CD14-positive monocyte (primary cell): ENCODE measurements at regions not wholly inside any gene's neighbourhood (a gene's known extent, or its start where the extent isn't known, plus 50 kb on each side); places are given as distances from the start of the nearest gene placed in this dataset.

ENCODE experiments used
- DNase-seq, 3 donors: peaks; one replicate each; pipeline ENCODE4 v3.0.0-alpha.2; 2011 to 2022
- H2AFZ ChIP-seq: 2 replicates; pipeline ENCODE4 v1.6.0; 2012; ENCODE audit warnings: mild to moderate bottlenecking, low read depth, low read length, inconsistent platforms; ENCODE audit not compliant: insufficient read depth, poor library complexity, severe bottlenecking
- H3K27ac ChIP-seq, 2 donors: 1 replicate in 1 of 2; 2 replicates in 1 of 2; pipeline ENCODE4 v1.5.1; 2012 to 2013; ENCODE audit warnings: low read length in 2 of 2, control low read depth in 1 of 2, inconsistent platforms in 1 of 2, low read depth in 1 of 2, mild to moderate bottlenecking in 1 of 2
- H3K27me3 ChIP-seq, 2 donors: one replicate each; pipeline versions ENCODE4 v1.6.0 to v1.6.1; 2011 to 2013; ENCODE audit warnings: low read length in 2 of 2; ENCODE audit not compliant: control insufficient read depth in 2 of 2, insufficient read depth in 2 of 2
- H3K36me3 ChIP-seq, 2 donors: replicated peaks in 1 of 2; 1 replicate in 1 of 2; 2 replicates in 1 of 2; pipeline versions ENCODE4 v1.5.1 to v1.6.1; 2012 to 2013; ENCODE audit warnings: low read length in 2 of 2, control low read depth in 1 of 2, inconsistent platforms in 1 of 2, mild to moderate bottlenecking in 1 of 2; ENCODE audit not compliant: insufficient read depth in 2 of 2, control insufficient read depth in 1 of 2
- H3K4me1 ChIP-seq, 2 donors: 1 replicate in 1 of 2; 2 replicates in 1 of 2; pipeline versions ENCODE4 v1.5.1 to v1.6.1; 2012 to 2013; ENCODE audit warnings: low read length in 2 of 2, control low read depth in 1 of 2, inconsistent platforms in 1 of 2, mild to moderate bottlenecking in 1 of 2, moderate library complexity in 1 of 2; ENCODE audit not compliant: insufficient read depth in 2 of 2, control insufficient read depth in 1 of 2
- H3K4me2 ChIP-seq: replicated peaks from 2 replicates; pipeline ENCODE3; 2012; ENCODE audit warnings: low read length, moderate library complexity, mild to moderate bottlenecking; ENCODE audit not compliant: poor library complexity, severe bottlenecking; ENCODE audit errors: extremely low read depth
- H3K4me3 ChIP-seq, 3 experiments: fragments of 200-600 bp in 1 of 3; sonication (generic) in 1 of 3; replicated peaks in 1 of 3; 1 replicate in 2 of 3; 2 replicates in 1 of 3; pipeline ENCODE4 v1.5.1; 2011 to 2013; ENCODE audit warnings: low read length in 3 of 3, mild to moderate bottlenecking in 3 of 3, control low read depth in 2 of 3, low read depth in 2 of 3, inconsistent platforms in 1 of 3, moderate library complexity in 1 of 3
- H3K79me2 ChIP-seq: 2 replicates; pipeline ENCODE4 v1.6.0; 2012; ENCODE audit warnings: mild to moderate bottlenecking, control low read depth, inconsistent platforms, low read length, moderate library complexity; ENCODE audit not compliant: insufficient read depth
- H3K9ac ChIP-seq: 2 replicates; pipeline ENCODE4 v1.6.0; 2017; ENCODE audit warnings: low read length, mild to moderate bottlenecking; ENCODE audit not compliant: insufficient read depth, poor library complexity, severe bottlenecking
- H3K9me3 ChIP-seq, 2 donors: replicated peaks in 1 of 2; 1 replicate in 1 of 2; 2 replicates in 1 of 2; pipeline versions ENCODE4 v1.5.1 to v1.6.1; 2012 to 2013; ENCODE audit warnings: low read length in 2 of 2, control low read depth in 1 of 2; ENCODE audit not compliant: control insufficient read depth in 1 of 2, insufficient read depth in 1 of 2
- H4K20me1 ChIP-seq: 2 replicates; pipeline ENCODE4 v1.6.0; 2012; ENCODE audit warnings: mild to moderate bottlenecking, low read length, control low read depth, moderate library complexity; ENCODE audit not compliant: insufficient read depth
- H3K27ac Mint-ChIP-seq, 7 donors: one replicate each; pipeline ENCODE4 v1.8.0; 2020; ENCODE audit warnings: mild to moderate bottlenecking in 7 of 7, mixed read lengths in 7 of 7, moderate library complexity in 6 of 7, inconsistent platforms in 2 of 7
- H3K27me3 Mint-ChIP-seq, 3 donors: one replicate each; pipeline ENCODE4 v1.8.0; 2021 to 2022; ENCODE audit warnings: low read depth in 3 of 3, mild to moderate bottlenecking in 3 of 3, mixed read lengths in 3 of 3, moderate library complexity in 3 of 3, inconsistent platforms in 1 of 3
- H3K36me3 Mint-ChIP-seq, 2 donors: one replicate each; pipeline ENCODE4 v1.8.0; 2020; ENCODE audit warnings: mixed read lengths in 2 of 2, inconsistent platforms in 1 of 2, mild to moderate bottlenecking in 1 of 2
- H3K4me1 Mint-ChIP-seq: one replicate; pipeline ENCODE4 v1.8.0; 2020; ENCODE audit warnings: mild to moderate bottlenecking, mixed read lengths
- H3K4me3 Mint-ChIP-seq, 2 donors: one replicate each; pipeline ENCODE4 v1.8.0; 2020; ENCODE audit warnings: mild to moderate bottlenecking in 2 of 2, mixed read lengths in 2 of 2, moderate library complexity in 1 of 2
- H3K9me3 Mint-ChIP-seq, 7 donors: one replicate each; pipeline ENCODE4 v1.8.0; 2020 to 2022; ENCODE audit warnings: mixed read lengths in 7 of 7, mild to moderate bottlenecking in 6 of 7, moderate library complexity in 6 of 7, inconsistent platforms in 2 of 7
- WGBS: methylation state at CpG from one replicate; pipeline ENCODE4 v1.1.5; 2013; ENCODE audit warnings: missing lambda C conversion rate; ENCODE audit not compliant: insufficient coverage; 5-methylcytosine and 5-hydroxymethylcytosine counted together
- intact Hi-C, 2 donors: fragments of 100-400 bp; cut with micrococcal nuclease; formaldehyde crosslinking; loops; one replicate each; pipeline versions ENCODE4 v1.15.0 to v1.15.1; 2023
- TF ChIP-seq, protein P1 (sequence below): fragments of 200-600 bp; IDR thresholded peaks from one replicate; pipeline ENCODE4 v1.8.0; 2022; ENCODE audit warnings: antibody characterized with exemption, mild to moderate bottlenecking

DNA sequence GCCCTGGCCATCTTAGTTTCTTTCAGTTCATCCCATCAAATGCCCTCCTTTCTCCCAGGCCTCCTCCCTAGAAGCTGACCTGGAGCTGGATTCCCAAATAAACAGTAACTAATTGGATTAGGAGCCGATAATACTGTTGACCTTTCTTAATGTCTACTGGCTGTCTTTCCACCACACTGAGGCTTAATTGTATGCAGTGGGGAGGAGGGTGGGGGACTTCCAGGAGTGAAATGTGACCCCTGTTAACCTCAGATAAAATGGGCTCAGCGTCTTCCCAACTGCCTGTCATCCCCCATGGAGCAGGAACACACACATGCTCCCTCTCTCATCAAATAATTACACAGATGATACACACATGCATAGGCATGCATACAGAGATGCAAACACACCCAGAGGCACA is 53.7 kb upstream of the LBX1 start:
- H4K20me1 ChIP-seq, result no peaks in the 10 kb centered on the region
- Mint-ChIP-seq H3K27me3 (peaks cover 60 to 78% (median 70%) of the 10 kb centered on the region in 3 donors), H3K27ac (no peak overlapping the region), H3K4me3 (peak overlapping the region in 1 of 2 donors; percentile 57), H3K4me1 (peaks cover 3% of the 10 kb centered on the region), H3K36me3 (no peaks in the 10 kb centered on the region), H3K9me3 (peaks cover 0 to 15% (median 6%) of the 10 kb centered on the region in 7 donors)
- H3K27ac ChIP-seq, result no peak overlapping the region
- no peaks in the 10 kb centered on the region for H3K36me3 ChIP-seq
- DNase-seq, result no peak
- no peaks in the 10 kb centered on the region for H3K4me1 ChIP-seq
- no peak overlapping the region for H3K4me2 ChIP-seq
- intact Hi-C loops, result no loop called here
- H3K79me2 ChIP-seq, result no peaks in the 10 kb centered on the region
- WGBS, result 80% methylated on average over 1 of the region's 2 CpGs
- peaks cover 49 to 69% of the 10 kb centered on the region in 2 donors for H3K27me3 ChIP-seq
- peaks cover 0 to 18% of the 10 kb centered on the region in 2 donors for H3K9me3 ChIP-seq
- H3K4me3 ChIP-seq, result no peak overlapping the region
- TF ChIP-seq, protein P1, sequence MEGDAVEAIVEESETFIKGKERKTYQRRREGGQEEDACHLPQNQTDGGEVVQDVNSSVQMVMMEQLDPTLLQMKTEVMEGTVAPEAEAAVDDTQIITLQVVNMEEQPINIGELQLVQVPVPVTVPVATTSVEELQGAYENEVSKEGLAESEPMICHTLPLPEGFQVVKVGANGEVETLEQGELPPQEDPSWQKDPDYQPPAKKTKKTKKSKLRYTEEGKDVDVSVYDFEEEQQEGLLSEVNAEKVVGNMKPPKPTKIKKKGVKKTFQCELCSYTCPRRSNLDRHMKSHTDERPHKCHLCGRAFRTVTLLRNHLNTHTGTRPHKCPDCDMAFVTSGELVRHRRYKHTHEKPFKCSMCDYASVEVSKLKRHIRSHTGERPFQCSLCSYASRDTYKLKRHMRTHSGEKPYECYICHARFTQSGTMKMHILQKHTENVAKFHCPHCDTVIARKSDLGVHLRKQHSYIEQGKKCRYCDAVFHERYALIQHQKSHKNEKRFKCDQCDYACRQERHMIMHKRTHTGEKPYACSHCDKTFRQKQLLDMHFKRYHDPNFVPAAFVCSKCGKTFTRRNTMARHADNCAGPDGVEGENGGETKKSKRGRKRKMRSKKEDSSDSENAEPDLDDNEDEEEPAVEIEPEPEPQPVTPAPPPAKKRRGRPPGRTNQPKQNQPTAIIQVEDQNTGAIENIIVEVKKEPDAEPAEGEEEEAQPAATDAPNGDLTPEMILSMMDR, result no peak
- no peak overlapping the region for H3K9ac ChIP-seq
- H2AFZ ChIP-seq, result no peak overlapping the region

DNA sequence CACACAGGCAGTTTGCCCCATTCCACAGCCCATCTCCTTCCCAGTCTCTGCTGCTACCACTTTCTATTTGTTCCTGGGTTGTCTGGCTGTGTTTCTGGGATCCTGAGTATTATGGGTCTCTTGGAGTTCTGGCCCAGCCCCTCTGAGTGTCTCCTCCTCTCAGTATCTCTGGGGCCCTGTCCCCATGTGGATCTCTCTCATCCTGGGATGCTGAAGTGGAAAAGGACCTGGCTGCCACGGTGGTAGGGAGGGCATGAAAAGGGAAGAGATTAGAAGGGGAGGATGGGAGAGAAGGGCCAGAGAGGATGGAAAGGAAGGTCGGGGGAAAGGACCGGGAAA is 54.5 kb upstream of the LBX1 start:
- Mint-ChIP-seq H3K4me3 (peak overlapping the region in 1 of 2 donors; percentile 63), H3K27ac (no peak overlapping the region), H3K27me3 (peaks cover 58 to 84% (median 76%) of the 10 kb centered on the region in 3 donors), H3K9me3 (peaks cover 0 to 15% (median 6%) of the 10 kb centered on the region in 7 donors), H3K36me3 (no peaks in the 10 kb centered on the region), H3K4me1 (peaks cover 3% of the 10 kb centered on the region)
- peaks cover 0 to 18% of the 10 kb centered on the region in 2 donors for H3K9me3 ChIP-seq
- H3K27me3 ChIP-seq, result peaks cover 54 to 77% of the 10 kb centered on the region in 2 donors
- H3K4me3 ChIP-seq, result no peak overlapping the region
- H3K36me3 ChIP-seq, result no peaks in the 10 kb centered on the region
- H3K4me1 ChIP-seq, result no peaks in the 10 kb centered on the region
- H3K27ac ChIP-seq, result no peak overlapping the region
- no peak for DNase-seq
- H4K20me1 ChIP-seq, result no peaks in the 10 kb centered on the region
- intact Hi-C loops, result no loop called here
- WGBS, result 11% methylated on average over 3 of the region's 3 CpGs
- no peak overlapping the region for H3K4me2 ChIP-seq
- TF ChIP-seq, protein P1, result no peak
- H2AFZ ChIP-seq, result no peak overlapping the region
- no peak overlapping the region for H3K9ac ChIP-seq
- no peaks in the 10 kb centered on the region for H3K79me2 ChIP-seq
